Kidney glomerular epithelial cell (primary cell): ENCODE measurements at regions not wholly inside any gene's neighbourhood (a gene's known extent, or its start where the extent isn't known, plus 50 kb on each side); places are given as distances from the start of the nearest gene placed in this dataset.
"Not testable (repeated sequence)": the region's sequence is repeated elsewhere in the genome, so short reads cannot be mapped to it uniquely, and the experiment has no call there.

ENCODE experiments used
- DNase-seq: peaks from one replicate; lab custom pipeline; 2025; lab: John Stamatoyannopoulos, UW

GRCh38 chr3:82761858-82762257 is 1000.4 kb upstream of the GBE1 start:
- DNase-seq = no peak

GRCh38 chr3:82745544-82745943 is 984.1 kb upstream of the GBE1 start:
- no peak for DNase-seq

GRCh38 chr3:82743196-82743595 is 981.8 kb upstream of the GBE1 start:
- DNase-seq = no peak

DNA sequence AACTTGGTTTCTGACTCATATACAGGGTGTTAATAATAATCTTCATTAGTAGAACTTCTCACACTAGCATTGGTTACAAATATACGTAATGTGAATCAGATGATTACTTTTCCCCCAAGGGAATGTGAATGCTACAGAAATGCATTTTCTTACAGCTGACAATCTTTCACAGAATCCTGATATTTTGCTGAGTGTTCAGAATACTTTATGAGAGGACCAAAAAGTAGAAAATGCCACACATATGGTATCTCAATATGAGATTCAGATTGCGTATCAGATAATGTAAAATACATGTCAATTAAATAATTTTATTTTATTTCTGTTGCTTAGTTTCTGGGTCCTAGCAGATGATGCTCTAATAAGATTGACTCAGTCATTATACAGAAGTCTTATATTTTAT is 979.9 kb upstream of the GBE1 start:
- DNase-seq = no peak

GRCh38 chr3:82739390-82739789 is 977.9 kb upstream of the GBE1 start:
- DNase-seq = no peak

- no peak for DNase-seq
These were observed 975.3 kb upstream of the GBE1 start for GRCh38 chr3:82736696-82737277.

- DNase-seq = no peak
These were observed 953.8 kb upstream of the GBE1 start for GRCh38 chr3:82715091-82715856.

DNA sequence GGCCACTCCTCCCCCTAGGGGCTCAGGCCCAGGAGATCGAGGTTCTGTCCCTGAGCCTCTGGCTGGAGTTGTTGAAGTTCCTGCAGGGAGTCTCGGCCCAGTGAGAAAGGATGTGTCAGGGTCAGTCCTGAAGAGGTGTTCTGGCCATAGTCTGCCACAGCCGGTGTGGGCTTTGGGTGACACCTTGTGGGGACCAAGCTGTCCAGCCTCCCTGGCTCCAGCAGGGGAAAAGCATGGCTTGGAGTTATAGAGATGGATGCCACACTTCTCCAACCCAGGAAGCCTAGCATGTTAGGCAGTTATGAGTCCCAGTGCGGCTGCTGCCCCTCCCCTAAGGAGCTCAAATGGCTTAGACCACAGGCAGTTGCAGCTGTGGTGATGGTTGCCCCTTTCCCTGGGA is 945.6 kb upstream of the GBE1 start:
- DNase-seq = no peak

GRCh38 chr3:82685761-82686160 is 924.3 kb upstream of the GBE1 start:
- DNase-seq = no peak

DNA sequence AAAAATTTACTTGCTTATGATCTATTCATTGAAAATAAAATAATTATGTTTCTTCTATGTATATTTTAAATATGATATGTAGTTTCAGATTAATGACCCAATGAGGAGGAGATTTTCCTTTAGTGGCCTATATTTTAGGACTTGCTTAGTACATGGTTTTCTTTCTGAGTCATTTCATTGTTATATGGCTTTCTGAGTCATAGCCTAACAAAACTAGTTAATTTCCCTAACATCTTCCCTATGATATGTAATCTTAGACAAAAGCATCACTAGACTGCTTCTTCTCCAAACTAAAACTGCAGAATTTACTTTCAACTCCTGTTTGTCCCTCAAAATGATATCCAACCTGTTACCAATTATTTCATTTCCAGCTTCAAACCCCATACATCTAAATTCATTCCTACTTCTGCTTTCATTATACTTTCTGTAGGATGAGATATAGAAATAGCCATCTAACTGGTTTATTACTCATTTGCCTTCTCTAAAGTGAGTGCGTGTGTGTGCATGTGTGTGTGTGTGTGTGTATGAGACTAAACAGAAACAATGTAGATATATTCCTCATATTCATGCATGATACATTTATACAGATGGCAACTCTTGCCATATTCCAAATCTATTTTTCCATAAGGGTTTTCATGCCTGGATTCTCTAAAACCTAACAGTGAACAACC is 915.0 kb upstream of the GBE1 start:
- DNase-seq = no peak

- no peak for DNase-seq
These were observed 911.5 kb upstream of the GBE1 start for GRCh38 chr3:82672966-82673365.

GRCh38 chr3:82671466-82671865 is 910.0 kb upstream of the GBE1 start:
- DNase-seq = no peak

GRCh38 chr3:82654708-82655107 is 893.3 kb upstream of the GBE1 start:
- DNase-seq = no peak

DNA sequence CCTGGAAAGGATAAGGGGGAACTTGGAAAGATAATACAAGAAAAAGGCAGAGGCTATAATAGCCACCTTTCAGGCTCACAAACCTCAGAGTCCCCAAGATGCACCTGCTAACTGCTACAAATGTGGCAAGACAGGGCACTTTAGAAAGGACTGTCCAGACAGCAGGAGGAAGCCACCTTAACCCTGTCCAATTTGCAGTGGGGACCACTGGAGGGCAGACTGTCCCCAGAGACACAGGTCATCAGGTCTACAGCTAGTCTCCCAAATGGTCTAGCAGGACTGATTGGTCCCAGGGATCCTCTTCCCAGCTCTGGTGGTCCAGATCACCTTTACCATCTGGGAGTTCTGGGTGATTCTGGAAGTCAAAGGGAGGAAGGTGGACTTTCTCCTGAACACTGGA is 882.5 kb upstream of the GBE1 start:
- DNase-seq = no peak

DNA sequence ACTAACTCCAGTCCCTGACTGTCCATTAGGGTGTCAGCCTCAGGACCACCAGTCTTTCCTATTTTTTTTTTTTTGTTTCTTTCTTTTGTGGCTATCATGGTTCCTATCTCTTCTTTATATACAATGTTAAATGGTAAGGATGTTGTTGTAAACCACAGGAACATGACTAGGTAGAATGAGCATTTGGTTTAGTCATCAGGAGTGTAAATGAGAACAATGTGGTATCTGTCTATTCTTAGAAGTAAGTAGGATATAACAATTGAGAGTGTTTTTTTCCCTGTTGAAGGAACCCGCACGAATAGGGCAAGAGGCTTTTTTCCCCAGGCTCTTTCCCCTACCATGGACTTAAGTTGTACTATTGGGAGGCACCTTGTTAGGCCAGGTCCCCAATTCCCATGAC is 880.3 kb upstream of the GBE1 start:
- no peak for DNase-seq

GRCh38 chr3:82640254-82640653 is 878.8 kb upstream of the GBE1 start:
- DNase-seq = no peak

- no peak for DNase-seq
These were observed 876.1 kb upstream of the GBE1 start for GRCh38 chr3:82637574-82637973.

- DNase-seq = no peak
These were observed 874.7 kb upstream of the GBE1 start for GRCh38 chr3:82636177-82636576.

GRCh38 chr3:82633319-82633718 is 871.9 kb upstream of the GBE1 start:
- no peak for DNase-seq

DNA sequence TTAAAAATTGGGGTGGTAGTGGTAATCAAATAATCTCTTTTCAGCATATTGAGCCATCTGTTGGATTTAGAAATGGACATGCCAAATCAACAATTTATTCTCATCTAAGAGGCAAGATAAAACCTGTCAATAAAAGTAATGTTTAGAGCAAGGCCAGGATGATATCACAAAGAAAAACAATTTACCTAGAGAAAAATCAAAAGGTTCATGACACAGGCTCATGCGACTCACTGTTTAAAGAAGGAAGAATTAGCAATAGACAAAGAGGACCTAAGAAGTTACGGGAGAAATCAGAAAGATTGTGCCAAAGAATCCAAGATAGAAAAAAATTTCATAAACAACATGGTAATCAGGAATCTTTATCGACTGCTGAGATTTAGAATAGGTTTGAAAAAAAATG is 868.5 kb upstream of the GBE1 start:
- DNase-seq = no peak

- no peak for DNase-seq
These were observed 867.1 kb upstream of the GBE1 start for GRCh38 chr3:82628385-82629014.

- DNase-seq = no peak
These were observed 866.3 kb upstream of the GBE1 start for GRCh38 chr3:82627733-82628132.

GRCh38 chr3:82620744-82621143 is 859.3 kb upstream of the GBE1 start:
- not testable (repeated sequence) for DNase-seq
